ENCODE measurements at regions not wholly inside any gene's neighbourhood (a gene's known extent, or its start where the extent isn't known, plus 50 kb on each side); places are given as distances from the start of the nearest gene placed in this dataset.

DNA sequence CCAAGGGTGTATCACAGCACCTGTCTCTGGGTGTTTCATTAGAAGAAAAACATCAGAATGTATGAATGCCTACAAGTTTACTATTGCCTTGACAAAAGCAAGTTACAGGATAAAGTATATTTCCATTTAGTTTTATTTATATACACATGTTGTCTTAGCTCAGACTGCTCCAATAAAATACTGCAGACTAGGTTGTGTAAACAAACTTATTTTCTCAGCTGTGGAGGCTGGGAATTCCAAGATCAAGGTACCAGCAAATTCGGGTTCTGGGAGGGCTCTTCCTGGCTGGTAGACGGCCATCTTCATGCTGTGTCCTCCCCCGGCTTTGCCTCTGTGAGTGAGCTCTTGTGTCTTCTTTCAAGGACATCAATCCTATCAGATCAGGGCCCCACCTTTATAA is 77.1 kb upstream of the UNC5B start:
- no peak overlapping the region for H3K4me3 ChIP-seq (ENCODE audit: low read depth, low read length)
- DNase-seq (ENCODE audit: low read depth): no peak
- TF ChIP-seq, protein P1, sequence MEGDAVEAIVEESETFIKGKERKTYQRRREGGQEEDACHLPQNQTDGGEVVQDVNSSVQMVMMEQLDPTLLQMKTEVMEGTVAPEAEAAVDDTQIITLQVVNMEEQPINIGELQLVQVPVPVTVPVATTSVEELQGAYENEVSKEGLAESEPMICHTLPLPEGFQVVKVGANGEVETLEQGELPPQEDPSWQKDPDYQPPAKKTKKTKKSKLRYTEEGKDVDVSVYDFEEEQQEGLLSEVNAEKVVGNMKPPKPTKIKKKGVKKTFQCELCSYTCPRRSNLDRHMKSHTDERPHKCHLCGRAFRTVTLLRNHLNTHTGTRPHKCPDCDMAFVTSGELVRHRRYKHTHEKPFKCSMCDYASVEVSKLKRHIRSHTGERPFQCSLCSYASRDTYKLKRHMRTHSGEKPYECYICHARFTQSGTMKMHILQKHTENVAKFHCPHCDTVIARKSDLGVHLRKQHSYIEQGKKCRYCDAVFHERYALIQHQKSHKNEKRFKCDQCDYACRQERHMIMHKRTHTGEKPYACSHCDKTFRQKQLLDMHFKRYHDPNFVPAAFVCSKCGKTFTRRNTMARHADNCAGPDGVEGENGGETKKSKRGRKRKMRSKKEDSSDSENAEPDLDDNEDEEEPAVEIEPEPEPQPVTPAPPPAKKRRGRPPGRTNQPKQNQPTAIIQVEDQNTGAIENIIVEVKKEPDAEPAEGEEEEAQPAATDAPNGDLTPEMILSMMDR (IDR thresholded peaks at IDR 0.05; ENCODE audit: low read depth, low read length, missing control alignments): no peak

DNA sequence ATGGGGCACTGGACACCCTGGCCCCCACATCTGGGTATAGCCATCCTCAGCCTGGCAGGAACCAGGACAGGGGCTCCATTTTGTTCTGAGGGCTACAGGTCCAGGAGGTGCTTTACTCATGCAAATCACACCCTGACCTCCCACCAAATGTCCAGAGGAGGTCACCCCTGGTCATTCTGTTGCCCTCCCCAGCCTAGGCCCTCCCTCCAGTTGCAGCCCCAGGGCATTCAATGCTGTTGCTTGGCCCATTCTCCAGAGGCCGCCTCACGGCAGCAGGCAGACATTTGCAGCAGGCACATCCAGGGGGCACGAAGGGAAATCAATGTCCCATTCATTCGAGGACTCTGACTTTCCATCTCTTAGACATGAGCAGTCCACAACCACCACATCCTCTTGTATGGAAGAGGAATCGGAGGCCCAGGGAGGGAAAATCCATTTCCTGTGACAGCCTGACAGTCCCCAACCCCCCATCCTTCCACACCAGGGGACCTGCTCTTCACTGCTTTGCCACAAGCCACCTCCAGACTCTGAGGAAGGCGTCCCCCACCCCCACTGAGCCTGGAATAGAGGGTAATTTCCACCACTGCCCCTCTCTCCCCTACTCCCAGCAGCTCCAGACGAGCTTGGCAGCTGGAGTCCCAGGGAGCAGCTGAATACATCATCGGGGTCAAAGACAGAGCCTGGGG is 76.2 kb upstream of the UNC5B start:
- TF ChIP-seq, protein P1 (IDR thresholded peaks at IDR 0.05; ENCODE audit: low read depth, low read length, missing control alignments): no peak
- no peak for DNase-seq (ENCODE audit: low read depth)
- no peak overlapping the region for H3K4me3 ChIP-seq (ENCODE audit: low read depth, low read length)

DNA sequence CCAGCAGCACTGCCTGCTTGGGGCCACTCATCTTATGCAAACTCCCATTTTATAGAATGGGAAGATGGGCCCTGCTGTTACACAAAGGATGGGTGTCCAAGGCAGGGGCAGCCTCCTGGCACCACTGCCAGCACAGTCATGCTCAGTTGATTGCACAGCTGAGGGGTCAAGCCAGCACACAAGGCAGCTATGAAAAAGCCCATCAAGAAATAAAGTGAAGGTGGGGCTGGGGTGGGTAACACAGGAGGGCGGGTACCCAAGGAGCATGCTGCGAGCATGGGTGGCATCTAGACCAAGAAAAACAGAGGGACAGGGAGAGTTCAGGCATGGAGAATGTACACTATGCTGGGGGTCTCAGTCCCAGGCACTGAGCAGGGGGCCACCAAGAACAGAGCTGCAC is 74.7 kb upstream of the UNC5B start:
- TF ChIP-seq, protein P1 (IDR thresholded peaks at IDR 0.05; ENCODE audit: low read depth, low read length, missing control alignments): no peak
- no peak for DNase-seq (ENCODE audit: low read depth)
- H3K4me3 ChIP-seq (ENCODE audit: low read depth, low read length): no peak overlapping the region

DNA sequence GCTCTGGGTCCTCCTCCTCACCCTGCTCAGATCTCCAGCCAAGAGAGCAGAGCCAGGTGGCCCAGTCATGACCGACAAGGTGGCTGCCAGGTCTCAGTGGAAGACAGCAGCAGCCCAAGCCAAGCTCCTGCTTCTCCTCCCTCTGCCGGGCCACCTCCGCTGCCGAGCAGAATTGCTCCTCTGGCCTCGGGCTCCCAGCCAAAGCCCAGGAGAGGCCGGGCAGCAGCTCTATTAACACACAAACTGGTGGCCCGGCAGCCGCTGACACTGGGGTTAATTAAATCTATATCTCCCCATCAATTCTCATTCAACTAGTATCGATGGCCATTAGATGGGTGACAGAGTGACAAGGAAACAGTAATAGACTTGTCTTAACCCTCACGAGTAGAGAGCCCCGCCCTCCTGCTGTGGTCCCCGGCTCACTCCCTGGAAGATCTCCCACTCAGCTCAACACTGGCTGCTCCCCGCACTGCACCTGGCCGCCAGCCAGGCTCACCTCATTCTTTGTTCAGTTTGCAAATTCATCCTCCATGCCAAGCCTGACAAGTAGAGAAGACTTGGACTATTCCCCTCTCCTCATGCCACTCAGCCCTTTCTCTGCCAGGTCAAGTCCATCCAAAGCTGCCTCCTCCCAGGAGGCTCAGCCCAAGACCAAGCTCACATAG is 74.1 kb upstream of the UNC5B start:
- TF ChIP-seq, protein P1 (IDR thresholded peaks at IDR 0.05; ENCODE audit: low read depth, low read length, missing control alignments): no peak
- DNase-seq (ENCODE audit: low read depth): no peak
- H3K4me3 ChIP-seq (ENCODE audit: low read depth, low read length): no peak overlapping the region

DNA sequence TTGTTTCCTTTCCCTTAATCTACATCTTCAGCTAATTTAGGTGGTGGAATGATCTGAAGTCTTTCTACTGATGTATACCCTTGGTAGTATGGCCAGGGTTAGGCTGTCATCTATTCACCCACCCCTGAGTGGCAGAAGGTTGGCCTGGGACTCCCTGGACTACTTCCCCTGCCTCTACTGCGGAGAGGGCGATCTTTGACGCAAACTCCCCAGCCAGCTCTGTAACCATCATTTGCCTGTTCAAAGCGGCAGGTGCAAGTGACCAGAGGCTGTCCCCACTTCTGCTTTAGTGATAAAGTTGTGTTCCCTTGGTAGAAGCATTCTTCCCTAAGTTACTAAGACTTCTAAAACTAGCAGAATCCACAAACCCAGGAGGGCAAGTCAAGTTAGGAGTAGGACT is 70.8 kb upstream of the UNC5B start:
- no peak overlapping the region for H3K4me3 ChIP-seq (ENCODE audit: low read depth, low read length)
- no peak for DNase-seq (ENCODE audit: low read depth)
- TF ChIP-seq, protein P1 (IDR thresholded peaks at IDR 0.05; ENCODE audit: low read depth, low read length, missing control alignments): no peak

DNA sequence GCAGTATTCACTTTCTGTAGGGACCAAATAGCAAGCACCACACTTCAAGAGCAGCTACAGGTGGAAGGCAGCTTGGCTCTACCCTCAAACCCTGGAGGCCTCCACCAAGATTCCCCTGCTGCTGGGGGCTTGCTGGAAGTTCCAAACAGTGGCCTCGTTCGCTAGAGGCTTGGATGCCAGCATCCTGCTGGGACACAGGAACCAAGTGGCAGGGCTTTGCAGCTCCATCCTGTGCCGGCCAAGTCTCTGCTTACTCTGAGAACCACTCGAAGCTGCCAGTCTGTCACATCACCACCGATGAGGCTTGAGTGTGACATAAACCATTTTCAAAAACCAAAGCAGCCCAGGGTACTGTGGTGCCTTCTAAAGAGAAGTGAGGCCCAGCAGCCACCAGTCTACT is 69.2 kb upstream of the UNC5B start:
- no peak overlapping the region for H3K4me3 ChIP-seq (ENCODE audit: low read depth, low read length)
- no peak for DNase-seq (ENCODE audit: low read depth)
- TF ChIP-seq, protein P1 (IDR thresholded peaks at IDR 0.05; ENCODE audit: low read depth, low read length, missing control alignments): no peak

DNA sequence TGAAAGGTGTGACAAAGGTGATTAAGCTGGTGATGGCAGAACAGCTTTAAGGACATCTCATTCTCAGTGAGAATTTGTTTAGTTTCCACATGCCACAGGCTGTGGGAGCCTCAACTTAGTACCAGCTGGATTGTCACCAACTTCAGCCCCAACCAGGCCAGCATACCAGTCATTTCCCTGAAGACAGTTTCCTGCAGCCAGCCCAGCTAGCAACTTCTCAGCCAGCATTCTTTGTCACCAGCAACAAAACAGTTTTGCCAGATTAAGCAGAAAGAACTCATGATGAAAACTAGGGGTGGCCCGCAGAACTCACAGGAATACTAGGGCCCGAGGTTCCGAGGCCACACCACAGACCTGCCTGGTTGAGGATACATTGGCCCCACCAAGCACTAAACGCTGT is 68.8 kb upstream of the UNC5B start:
- no peak overlapping the region for H3K4me3 ChIP-seq (ENCODE audit: low read depth, low read length)
- no peak for DNase-seq (ENCODE audit: low read depth)
- TF ChIP-seq, protein P1 (IDR thresholded peaks at IDR 0.05; ENCODE audit: low read depth, low read length, missing control alignments): no peak

Measured in GM12864 (cell line).